ENCODE measurements at regions not wholly inside any gene's neighbourhood (a gene's known extent, or its start where the extent isn't known, plus 50 kb on each side); places are given as distances from the start of the nearest gene placed in this dataset.

- ATAC-seq (no peak), DNase-seq (no peak)
- ChIA-PET POLR2A (no interaction called here), CTCF (no interaction called here)
- Mint-ChIP-seq H3K4me3 (no peak overlapping the region), H3K27me3 (no peaks in the 10 kb centered on the region), H3K9me3 (peaks cover 4% of the 10 kb centered on the region), H3K36me3 (ENCODE audit: low read depth) (no peaks in the 10 kb centered on the region), H3K27ac (no peak overlapping the region), H3K4me1 (ENCODE audit: low read depth) (no peaks in the 10 kb centered on the region)
- intact Hi-C loops (cut with micrococcal nuclease), result no loop called here
- TF ChIP-seq, protein P1, sequence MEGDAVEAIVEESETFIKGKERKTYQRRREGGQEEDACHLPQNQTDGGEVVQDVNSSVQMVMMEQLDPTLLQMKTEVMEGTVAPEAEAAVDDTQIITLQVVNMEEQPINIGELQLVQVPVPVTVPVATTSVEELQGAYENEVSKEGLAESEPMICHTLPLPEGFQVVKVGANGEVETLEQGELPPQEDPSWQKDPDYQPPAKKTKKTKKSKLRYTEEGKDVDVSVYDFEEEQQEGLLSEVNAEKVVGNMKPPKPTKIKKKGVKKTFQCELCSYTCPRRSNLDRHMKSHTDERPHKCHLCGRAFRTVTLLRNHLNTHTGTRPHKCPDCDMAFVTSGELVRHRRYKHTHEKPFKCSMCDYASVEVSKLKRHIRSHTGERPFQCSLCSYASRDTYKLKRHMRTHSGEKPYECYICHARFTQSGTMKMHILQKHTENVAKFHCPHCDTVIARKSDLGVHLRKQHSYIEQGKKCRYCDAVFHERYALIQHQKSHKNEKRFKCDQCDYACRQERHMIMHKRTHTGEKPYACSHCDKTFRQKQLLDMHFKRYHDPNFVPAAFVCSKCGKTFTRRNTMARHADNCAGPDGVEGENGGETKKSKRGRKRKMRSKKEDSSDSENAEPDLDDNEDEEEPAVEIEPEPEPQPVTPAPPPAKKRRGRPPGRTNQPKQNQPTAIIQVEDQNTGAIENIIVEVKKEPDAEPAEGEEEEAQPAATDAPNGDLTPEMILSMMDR (IDR thresholded peaks at IDR 0.05), result no peak
Measured at GRCh38 chr2:71767663-71768062, 314.3 kb downstream of the DYSF start.

GRCh38 chr2:71759060-71759459, 305.7 kb downstream of the DYSF start:
- Mint-ChIP-seq H3K9me3 (no peaks in the 10 kb centered on the region), H3K4me3 (no peak overlapping the region), H3K27ac (no peak overlapping the region), H3K27me3 (peaks cover 11% of the 10 kb centered on the region), H3K36me3 (ENCODE audit: low read depth) (no peaks in the 10 kb centered on the region), H3K4me1 (ENCODE audit: low read depth) (no peaks in the 10 kb centered on the region)
- intact Hi-C loops (cut with micrococcal nuclease), result no loop called here
- CTCF ChIA-PET, result no interaction called here
- ATAC-seq, result no peak
- POLR2A ChIA-PET, result no interaction called here
- no peak for DNase-seq
- TF ChIP-seq, protein P1 (IDR thresholded peaks at IDR 0.05), result no peak

DNA sequence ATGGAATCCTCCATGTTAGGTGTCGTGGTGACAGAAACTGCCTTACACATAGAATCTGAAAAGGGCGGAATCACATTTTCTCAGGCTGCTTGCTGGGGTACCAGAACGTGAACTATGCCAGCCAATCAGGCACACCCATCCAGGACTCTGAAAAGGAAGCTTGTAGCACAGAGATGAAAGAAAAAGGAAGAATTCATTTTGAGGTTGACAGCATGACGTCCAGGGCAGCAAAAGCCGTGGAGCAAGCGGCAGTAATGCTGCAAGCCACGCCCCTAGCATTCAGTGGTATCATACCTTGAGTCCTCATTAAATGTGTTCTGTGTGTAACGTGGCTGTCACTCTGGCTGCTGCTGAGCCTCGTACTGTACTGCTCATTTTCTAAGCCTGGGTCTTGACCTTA, 304.0 kb downstream of the DYSF start:
- POLR2A ChIA-PET, result no interaction called here
- ATAC-seq (no peak), DNase-seq (no peak)
- no peaks in the 10 kb centered on the region for H3K36me3 Mint-ChIP-seq (ENCODE audit: low read depth)
- peaks cover 13% of the 10 kb centered on the region for H3K27me3 Mint-ChIP-seq
- TF ChIP-seq, protein P1 (IDR thresholded peaks at IDR 0.05), result no peak
- CTCF ChIA-PET, result no interaction called here
- no peak overlapping the region for H3K27ac Mint-ChIP-seq
- intact Hi-C loops (cut with micrococcal nuclease), result no loop called here
- H3K4me3 Mint-ChIP-seq, result no peak overlapping the region
- no peaks in the 10 kb centered on the region for H3K9me3 Mint-ChIP-seq
- no peaks in the 10 kb centered on the region for H3K4me1 Mint-ChIP-seq (ENCODE audit: low read depth)

DNA sequence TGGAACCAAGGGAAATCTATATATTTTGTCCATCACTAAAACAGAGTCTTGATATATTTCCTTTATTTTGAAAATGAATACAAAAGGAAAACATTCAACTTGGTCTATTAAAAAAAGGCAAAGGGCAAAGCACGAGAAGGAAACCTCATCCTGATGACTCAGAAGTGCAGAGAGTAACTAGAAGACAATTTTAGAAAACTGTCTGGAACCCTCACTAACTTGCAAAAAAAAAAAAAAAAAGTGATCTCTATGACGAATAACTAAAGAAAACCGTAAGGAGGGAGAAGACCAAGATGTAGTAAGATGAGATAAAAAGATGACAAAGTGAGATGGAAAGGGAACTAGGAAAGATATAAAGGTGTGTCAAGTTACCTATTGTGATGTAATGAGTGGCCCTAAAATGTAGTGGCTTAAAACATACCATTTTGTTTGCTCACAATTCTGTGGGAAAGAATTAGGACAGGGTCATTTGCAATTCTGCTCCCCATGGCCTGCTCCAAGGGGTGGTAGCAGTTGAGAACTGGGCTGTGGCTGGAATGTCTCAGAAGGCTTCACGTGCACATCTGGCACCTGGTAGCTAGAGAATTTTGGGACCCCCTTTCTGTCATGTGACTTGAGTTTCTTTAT, 303.0 kb downstream of the DYSF start:
- ChIA-PET CTCF (no interaction called here), POLR2A (no interaction called here)
- TF ChIP-seq, protein P1 (IDR thresholded peaks at IDR 0.05), result no peak
- peaks cover 16% of the 10 kb centered on the region for H3K27me3 Mint-ChIP-seq
- H3K9me3 Mint-ChIP-seq, result peaks cover 3% of the 10 kb centered on the region
- H3K4me1 Mint-ChIP-seq (ENCODE audit: low read depth), result no peaks in the 10 kb centered on the region
- no peak for DNase-seq
- no peak for ATAC-seq
- H3K27ac Mint-ChIP-seq, result no peak overlapping the region
- no peak overlapping the region for H3K4me3 Mint-ChIP-seq
- H3K36me3 Mint-ChIP-seq (ENCODE audit: low read depth), result no peaks in the 10 kb centered on the region
- intact Hi-C loops (cut with micrococcal nuclease), result no loop called here

GRCh38 chr2:71751590-71751989, 298.2 kb downstream of the DYSF start:
- H3K4me3 Mint-ChIP-seq, result no peak overlapping the region
- intact Hi-C loops (cut with micrococcal nuclease), result no loop called here
- ChIA-PET POLR2A (no interaction called here), CTCF (no interaction called here)
- H3K27me3 Mint-ChIP-seq, result peaks cover 17% of the 10 kb centered on the region
- no peaks in the 10 kb centered on the region for H3K4me1 Mint-ChIP-seq (ENCODE audit: low read depth)
- DNase-seq, result no peak
- no peak for ATAC-seq
- TF ChIP-seq, protein P1 (IDR thresholded peaks at IDR 0.05), result no peak
- peaks cover 3% of the 10 kb centered on the region for H3K9me3 Mint-ChIP-seq
- no peaks in the 10 kb centered on the region for H3K36me3 Mint-ChIP-seq (ENCODE audit: low read depth)
- H3K27ac Mint-ChIP-seq, result no peak overlapping the region
